GM19397 (cell line): ENCODE measurements at regions not wholly inside any gene's neighbourhood (a gene's known extent, or its start where the extent isn't known, plus 50 kb on each side); places are given as distances from the start of the nearest gene placed in this dataset.

Experiments
- ATAC-seq: cut with Tn5 transposase; IDR thresholded peaks from one replicate; pipeline ENCODE4 v1.9.1; 2021; ENCODE audit warnings: mild to moderate bottlenecking, moderate library complexity; ENCODE audit not compliant: unreplicated experiment

- ATAC-seq, result no peak
Measured at GRCh38 chr16:6031567-6031966, 934.0 kb upstream of the EEF2KMT start.

DNA sequence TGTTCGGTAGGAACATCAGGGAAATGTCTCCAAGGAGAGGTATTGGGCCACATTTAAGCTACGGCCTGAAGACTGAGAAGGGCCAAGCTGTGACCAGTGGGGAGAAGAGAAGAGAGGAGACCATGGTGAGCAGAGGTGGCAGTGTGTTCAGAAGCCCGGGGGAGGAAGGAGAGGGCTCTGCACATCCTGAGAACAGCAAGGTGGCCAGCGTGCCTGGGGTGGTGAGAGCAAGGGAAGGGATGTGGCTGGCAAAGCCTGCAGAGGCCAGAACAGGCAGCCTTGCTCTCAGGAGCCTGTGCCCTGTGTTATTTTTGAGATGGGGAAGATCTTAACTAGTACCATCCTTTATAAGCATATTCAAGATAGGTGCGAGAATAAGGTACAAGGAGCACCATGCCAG lies 933.5 kb upstream of the EEF2KMT start:
- ATAC-seq, result no peak

DNA sequence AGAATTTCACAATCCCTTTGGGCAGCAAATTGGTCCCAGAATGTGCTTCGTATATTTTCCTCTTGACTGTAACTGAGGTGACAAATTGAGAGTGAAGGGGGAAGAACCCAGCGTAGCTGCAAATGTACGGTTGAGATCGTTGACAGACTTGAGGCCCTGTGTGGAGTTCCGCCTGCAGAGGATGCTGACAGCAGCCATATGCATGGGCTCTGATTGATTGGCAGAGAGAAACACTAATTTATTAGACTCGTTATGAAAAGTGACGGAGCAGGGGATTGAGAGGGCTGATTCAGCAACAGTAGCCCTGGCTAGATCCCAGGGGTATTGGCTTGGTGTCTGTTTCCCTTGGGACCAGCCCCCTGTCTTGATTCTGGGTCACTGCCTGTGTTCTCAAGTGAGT lies 930.1 kb upstream of the EEF2KMT start:
- no peak for ATAC-seq

DNA sequence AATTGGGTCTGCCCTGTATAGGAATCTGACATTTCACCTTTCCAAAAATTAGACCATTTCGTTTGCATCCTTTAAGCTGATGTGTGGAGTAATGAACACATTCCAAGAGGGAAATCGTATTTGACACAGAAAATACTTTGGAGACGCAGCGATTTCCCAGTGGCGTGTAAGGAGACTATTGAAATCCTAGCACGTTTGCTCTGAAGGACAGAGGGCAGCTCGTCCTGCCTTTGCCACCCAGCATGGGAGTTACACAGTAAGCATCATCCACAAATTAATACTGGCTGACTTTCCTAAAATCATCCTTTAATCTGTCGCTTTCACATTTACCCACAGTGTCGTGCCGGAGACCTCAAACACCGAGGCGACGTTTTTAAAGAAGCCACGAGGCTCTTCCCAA lies 925.9 kb upstream of the EEF2KMT start:
- no peak for ATAC-seq

- no peak for ATAC-seq
Measured at GRCh38 chr16:6021276-6021943, 923.8 kb upstream of the EEF2KMT start.

DNA sequence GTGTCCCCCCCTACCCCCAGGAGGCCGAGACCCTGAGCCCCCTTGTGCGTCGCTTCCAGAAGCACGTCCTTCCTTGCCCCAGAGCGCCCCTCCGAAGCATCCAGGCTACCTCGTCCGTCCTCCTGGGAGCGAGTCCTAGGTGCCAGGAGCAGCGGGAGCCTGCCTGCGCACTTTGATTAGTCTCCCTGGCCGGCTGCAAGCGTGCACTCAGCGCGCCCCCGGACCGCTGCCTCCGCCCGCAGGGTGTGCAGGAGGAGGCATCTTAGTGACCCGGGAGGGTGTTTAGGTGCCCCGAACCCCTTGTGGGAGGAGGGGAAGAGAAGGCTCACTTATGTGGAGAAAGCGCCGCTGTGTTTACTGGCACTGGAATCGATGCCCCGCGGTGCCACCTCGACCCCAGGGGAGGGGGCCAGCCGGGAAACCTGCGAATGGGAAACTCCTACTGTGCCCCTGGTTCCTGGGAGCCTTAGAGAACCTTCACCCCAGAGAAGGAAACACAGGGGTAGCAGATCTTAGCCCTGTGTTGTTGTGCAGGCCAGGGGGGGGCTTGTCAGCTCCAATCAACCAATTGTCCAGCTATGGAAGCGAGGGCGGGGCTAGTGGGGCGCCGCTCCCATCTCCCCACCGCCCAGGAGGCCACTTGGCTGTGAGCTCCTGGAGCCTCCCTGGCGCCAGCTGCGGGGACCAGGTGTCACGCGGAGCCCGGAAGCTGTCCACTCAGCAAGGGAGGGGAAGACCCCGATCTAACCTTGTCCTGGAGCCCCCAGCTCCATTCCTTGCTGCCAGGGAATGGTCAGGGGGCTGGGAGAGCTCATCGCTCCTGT lies 922.8 kb upstream of the EEF2KMT start:
- ATAC-seq, result no peak

DNA sequence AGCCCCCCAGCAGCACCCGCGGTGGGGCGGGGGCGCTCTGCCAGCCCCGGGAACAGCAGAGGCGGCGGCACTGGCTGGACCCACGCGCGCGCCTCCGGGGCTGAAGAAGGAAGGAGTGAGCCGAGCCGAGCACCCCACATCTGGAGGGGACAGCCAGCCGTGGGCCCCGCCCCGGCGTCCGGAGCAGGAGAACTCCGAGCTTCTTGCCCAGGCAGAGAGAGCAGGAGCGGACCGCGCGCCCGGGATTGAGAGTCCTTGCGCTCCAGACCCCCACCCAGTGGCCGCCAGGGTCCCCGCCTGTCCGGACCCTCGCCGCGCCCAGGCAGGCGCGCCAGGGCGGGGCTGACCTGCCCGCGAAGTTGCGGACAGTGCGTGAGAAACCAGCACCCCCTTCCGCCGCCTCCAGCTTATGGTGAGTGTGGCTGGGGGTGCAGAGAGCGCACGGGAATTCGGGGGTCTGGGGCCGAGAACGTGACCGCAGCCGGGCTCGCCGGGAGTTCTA lies 921.9 kb upstream of the EEF2KMT start:
- ATAC-seq, result no peak

DNA sequence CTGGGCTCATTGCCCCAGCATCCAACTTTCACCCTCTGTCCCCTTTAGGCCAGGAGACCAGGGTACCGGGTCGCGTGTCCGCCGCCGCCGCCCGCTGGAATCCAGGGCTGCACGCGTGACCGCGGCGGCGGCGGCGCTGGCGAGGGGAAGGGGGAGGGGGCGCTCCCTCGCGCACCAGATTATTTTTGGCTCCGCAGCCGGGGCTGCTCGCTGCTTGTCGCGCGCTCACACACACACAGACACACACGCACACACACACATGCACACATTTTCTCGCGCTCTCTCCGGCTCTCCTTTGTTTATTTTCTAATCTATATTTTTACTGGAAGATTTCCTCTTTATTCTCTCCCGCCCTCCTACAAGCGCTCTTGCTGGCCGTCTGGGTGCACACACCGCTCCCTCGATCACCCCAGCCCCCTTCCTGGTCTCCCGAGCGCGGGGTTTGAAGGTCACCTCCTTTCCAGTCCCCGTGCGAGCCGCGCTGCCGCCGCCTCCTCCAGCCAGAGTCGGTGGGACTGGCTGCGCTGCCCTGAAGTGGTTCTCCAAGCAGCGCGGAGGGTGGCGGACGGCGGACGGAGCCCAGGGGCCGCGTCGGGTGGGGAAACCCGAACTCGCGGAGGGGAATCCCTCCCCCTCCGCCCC lies 921.4 kb upstream of the EEF2KMT start:
- no peak for ATAC-seq

- no peak for ATAC-seq
Measured at GRCh38 chr16:6016530-6017184, 919.1 kb upstream of the EEF2KMT start.

DNA sequence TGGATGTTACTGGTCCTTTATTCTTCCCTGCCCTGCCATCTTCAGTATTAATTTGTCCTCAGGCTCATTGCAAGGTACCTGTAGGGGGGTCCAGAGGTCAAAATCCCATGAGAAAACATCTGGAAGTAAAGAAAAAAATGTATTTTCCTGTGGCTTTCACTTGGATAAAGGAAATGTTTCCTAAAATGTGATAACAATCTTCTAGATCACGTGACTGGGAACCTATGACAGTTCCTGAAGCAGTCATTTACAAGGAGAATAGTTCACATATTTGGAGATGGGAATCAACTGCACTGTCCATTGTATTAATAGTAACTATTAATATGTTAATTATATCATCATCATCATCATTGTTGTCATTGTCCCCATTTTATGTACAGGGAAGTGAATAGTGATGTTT lies 915.1 kb upstream of the EEF2KMT start:
- no peak for ATAC-seq

- no peak for ATAC-seq
Measured at GRCh38 chr16:6009151-6009550, 911.6 kb upstream of the EEF2KMT start.

DNA sequence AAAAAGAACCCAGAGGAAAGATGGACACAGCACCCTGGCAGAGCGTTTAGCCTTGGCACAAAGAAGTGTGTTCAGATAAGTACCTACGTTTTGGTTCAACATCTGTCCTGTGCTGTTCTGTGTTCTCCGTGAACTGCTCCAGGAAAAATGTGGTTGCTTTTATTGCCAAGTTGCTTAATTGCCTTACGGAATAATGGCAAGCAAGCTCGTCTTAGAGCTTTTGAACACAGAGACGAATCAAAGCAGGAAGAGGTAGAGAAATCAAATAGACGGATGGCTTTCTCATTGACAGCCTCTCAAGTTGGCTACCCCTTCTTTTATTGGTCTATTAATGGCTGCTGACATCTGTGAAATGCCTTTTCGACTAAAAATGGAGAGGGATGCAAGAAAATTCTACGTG lies 911.1 kb upstream of the EEF2KMT start:
- no peak for ATAC-seq

DNA sequence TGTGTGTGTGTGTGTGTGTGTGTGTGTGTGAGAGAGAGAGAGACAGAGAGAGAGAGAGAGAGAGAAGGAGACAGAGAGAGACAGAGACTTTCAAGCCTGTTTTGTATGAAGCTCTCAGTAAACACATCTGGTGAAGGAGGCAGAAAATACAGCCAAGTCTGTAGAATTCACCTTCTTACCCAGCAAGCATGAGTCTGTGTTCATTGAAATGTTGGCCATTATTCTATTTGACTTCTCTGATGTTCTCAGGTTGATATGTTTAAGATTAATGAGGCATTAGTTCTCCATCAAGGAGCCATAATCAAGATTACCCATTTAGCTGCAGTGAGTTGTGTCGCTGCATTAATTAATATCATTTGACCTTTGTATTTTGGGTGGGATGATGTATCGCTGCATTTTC lies 895.8 kb upstream of the EEF2KMT start:
- no peak for ATAC-seq

GRCh38 chr16:5982979-5983378 lies 885.4 kb upstream of the EEF2KMT start:
- no peak for ATAC-seq

DNA sequence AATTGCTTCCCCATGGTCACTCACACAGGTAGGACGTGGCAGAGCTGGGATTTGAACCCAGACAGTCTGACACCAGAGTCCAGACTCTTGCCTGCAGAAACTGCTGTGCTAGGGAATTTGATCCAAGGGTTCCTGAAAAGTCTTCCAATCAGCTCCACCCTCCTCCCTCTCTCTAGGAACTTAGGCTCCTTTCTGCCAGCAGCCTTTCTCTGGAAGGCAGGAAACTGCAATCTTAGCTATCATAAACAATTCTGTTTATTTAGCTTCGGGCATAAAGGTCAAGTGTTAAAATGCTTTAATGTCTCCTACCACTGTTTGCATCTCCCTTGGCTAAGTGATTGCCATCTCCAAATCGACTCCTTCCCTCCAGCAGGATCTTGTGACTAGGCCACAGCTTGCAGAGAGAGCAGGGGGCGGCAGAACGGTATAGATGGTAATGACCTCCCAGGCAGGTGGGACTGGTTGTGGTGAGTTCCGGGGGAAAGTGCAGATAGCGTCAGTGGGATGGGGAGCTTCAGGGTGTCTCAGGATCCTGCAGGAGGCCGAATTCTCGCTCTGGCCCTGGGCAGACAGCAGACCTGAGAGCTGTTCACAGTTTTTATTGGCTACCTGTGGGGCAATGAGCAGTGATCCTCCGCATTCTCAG lies 882.4 kb upstream of the EEF2KMT start:
- no peak for ATAC-seq

- no peak for ATAC-seq
Measured at GRCh38 chr16:5977329-5977728, 879.7 kb upstream of the EEF2KMT start.

- no peak for ATAC-seq
Measured at GRCh38 chr16:5972747-5973146, 875.2 kb upstream of the EEF2KMT start.

GRCh38 chr16:5971924-5972323 lies 874.3 kb upstream of the EEF2KMT start:
- ATAC-seq, result no peak

DNA sequence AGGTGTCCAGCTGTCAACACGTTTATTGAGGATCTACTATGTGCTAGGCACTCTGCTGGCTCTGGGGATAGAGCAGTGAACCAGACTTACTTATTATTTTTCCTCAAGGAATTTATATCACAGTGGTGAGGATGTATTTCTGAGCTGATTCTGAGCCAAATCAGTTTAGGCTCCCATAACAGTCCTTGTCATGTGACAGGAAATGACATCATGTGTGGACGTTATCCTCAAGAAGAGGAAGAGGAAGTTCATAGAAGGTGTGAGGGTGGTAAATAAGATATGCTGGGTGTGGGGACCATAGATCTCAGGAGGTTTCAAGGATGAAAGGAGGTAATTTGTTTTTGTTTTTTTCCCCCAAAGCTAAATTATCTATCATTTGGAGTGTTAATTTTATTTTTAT lies 873.5 kb upstream of the EEF2KMT start:
- ATAC-seq, result no peak

DNA sequence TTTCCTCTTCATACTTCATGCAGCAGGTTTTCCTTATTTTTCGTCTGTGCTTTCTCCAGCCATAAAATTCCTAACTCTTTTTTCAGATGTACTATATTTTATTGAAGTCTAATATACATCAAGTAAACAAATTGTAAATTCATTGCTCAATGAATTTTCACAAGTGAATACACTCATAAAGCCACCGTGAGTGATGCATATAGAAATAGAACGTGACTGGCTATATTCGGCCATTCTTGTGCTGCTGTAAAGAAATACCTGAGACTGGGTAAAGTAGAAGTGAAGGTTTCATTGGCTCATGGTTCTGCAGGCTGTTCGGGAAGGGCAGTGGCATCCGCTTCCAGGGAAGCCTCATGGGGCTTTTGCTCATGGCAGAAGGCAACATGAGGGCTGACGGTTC lies 868.4 kb upstream of the EEF2KMT start:
- ATAC-seq, result no peak

- ATAC-seq, result no peak
Measured at GRCh38 chr16:5965321-5965720, 867.7 kb upstream of the EEF2KMT start.
